Ishikawa (cell line): ENCODE measurements at regions not wholly inside any gene's neighbourhood (a gene's known extent, or its start where the extent isn't known, plus 50 kb on each side); places are given as distances from the start of the nearest gene placed in this dataset.

Source experiments
- CREB1 ChIP-seq: IDR thresholded peaks from 2 replicates; pipeline ENCODE4 v1.6.1; 2012; ENCODE audit warnings: low read depth
- EGR1 ChIP-seq: IDR thresholded peaks from 2 replicates; pipeline ENCODE4 v1.6.1; 2012
- EP300 ChIP-seq: IDR thresholded peaks from 2 replicates; pipeline ENCODE4 v1.6.1; 2012; ENCODE audit warnings: borderline replicate concordance
- FOXM1 ChIP-seq: IDR thresholded peaks from 2 replicates; pipeline ENCODE4 v1.6.1; 2012; ENCODE audit warnings: low read depth, borderline replicate concordance
- RAD21 ChIP-seq: IDR thresholded peaks from 2 replicates; pipeline ENCODE4 v1.6.1; 2012; ENCODE audit warnings: low read depth
- TAF1 ChIP-seq: IDR thresholded peaks from 2 replicates; pipeline ENCODE4 v1.6.1; 2012; ENCODE audit warnings: low read depth, mild to moderate bottlenecking
- TCF12 ChIP-seq: IDR thresholded peaks from 2 replicates; pipeline ENCODE4 v1.6.1; 2012; ENCODE audit warnings: low read depth
- TEAD4 ChIP-seq: IDR thresholded peaks from 2 replicates; pipeline ENCODE4 v1.6.1; 2012
- YY1 ChIP-seq: IDR thresholded peaks from 2 replicates; pipeline ENCODE4 v1.6.1; 2012; ENCODE audit warnings: low read depth
- ZBTB7A ChIP-seq: IDR thresholded peaks from 2 replicates; pipeline ENCODE4 v1.6.1; 2012; ENCODE audit warnings: low read depth
- TF ChIP-seq, protein P1 (sequence below): IDR thresholded peaks from 2 replicates; pipeline ENCODE4 v1.6.1; 2012
- TF ChIP-seq, protein P2 (sequence below): IDR thresholded peaks from 2 replicates; pipeline ENCODE4 v1.6.1; 2012; ENCODE audit warnings: low read depth, mild to moderate bottlenecking
- TF ChIP-seq, protein P3 (sequence below): IDR thresholded peaks from 2 replicates; pipeline ENCODE4 v1.6.1; 2012

DNA sequence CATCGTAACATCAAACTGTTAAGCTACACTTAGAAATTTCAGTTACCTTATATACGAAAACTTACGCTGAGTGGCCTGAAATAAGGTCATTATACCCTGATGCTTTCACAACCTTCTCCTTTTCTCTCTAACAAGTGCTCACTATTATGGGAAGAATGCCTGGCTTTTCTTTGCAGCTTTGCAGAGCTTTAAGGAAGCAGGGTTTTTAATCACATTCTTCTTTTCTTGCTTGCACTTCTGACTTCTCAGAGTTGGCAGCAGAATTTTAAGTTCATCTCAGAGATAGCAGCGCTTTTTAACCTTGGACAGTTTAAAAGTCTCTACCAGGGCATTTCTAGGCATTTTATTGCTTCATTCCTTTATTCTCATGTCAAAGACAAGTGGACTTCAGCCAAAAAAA lies 285.1 kb downstream of the SPRY2 start:
- TF ChIP-seq ZBTB7A (no peak), YY1 (no peak), TCF12 (no peak), FOXM1 (no peak), TEAD4 (no peak), EGR1 (no peak), RAD21 (no peak), TAF1 (no peak), EP300 (no peak), CREB1 (no peak)
- TF ChIP-seq, protein P1, sequence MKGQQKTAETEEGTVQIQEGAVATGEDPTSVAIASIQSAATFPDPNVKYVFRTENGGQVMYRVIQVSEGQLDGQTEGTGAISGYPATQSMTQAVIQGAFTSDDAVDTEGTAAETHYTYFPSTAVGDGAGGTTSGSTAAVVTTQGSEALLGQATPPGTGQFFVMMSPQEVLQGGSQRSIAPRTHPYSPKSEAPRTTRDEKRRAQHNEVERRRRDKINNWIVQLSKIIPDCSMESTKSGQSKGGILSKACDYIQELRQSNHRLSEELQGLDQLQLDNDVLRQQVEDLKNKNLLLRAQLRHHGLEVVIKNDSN = no peak
- TF ChIP-seq, protein P2, sequence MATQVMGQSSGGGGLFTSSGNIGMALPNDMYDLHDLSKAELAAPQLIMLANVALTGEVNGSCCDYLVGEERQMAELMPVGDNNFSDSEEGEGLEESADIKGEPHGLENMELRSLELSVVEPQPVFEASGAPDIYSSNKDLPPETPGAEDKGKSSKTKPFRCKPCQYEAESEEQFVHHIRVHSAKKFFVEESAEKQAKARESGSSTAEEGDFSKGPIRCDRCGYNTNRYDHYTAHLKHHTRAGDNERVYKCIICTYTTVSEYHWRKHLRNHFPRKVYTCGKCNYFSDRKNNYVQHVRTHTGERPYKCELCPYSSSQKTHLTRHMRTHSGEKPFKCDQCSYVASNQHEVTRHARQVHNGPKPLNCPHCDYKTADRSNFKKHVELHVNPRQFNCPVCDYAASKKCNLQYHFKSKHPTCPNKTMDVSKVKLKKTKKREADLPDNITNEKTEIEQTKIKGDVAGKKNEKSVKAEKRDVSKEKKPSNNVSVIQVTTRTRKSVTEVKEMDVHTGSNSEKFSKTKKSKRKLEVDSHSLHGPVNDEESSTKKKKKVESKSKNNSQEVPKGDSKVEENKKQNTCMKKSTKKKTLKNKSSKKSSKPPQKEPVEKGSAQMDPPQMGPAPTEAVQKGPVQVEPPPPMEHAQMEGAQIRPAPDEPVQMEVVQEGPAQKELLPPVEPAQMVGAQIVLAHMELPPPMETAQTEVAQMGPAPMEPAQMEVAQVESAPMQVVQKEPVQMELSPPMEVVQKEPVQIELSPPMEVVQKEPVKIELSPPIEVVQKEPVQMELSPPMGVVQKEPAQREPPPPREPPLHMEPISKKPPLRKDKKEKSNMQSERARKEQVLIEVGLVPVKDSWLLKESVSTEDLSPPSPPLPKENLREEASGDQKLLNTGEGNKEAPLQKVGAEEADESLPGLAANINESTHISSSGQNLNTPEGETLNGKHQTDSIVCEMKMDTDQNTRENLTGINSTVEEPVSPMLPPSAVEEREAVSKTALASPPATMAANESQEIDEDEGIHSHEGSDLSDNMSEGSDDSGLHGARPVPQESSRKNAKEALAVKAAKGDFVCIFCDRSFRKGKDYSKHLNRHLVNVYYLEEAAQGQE = no peak
- TF ChIP-seq, protein P3, sequence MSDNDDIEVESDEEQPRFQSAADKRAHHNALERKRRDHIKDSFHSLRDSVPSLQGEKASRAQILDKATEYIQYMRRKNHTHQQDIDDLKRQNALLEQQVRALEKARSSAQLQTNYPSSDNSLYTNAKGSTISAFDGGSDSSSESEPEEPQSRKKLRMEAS = no peak
